H9 (cell line): ENCODE measurements at regions not wholly inside any gene's neighbourhood (a gene's known extent, or its start where the extent isn't known, plus 50 kb on each side); places are given as distances from the start of the nearest gene placed in this dataset.
"Not testable (repeated sequence)": the region's sequence is repeated elsewhere in the genome, so short reads cannot be mapped to it uniquely, and the experiment has no call there.

Experiments used
- DNase-seq: peaks from one replicate; pipeline ENCODE4 v3.0.0-alpha.2; 2017
- H2AFZ ChIP-seq: one replicate; pipeline ENCODE4 v1.6.1; 2013; ENCODE audit warnings: mild to moderate bottlenecking, low read length, control low read depth, moderate library complexity
- H2AK5ac ChIP-seq: 2 replicates; pipeline ENCODE4 v1.6.1; 2013; ENCODE audit warnings: low read length, control low read depth, mixed read lengths; ENCODE audit not compliant: insufficient read length
- H2BK120ac ChIP-seq: one replicate; pipeline ENCODE4 v1.6.1; 2013; ENCODE audit warnings: low read depth, mild to moderate bottlenecking, low read length, control low read depth, inconsistent platforms; ENCODE audit not compliant: poor library complexity, severe bottlenecking
- H2BK12ac ChIP-seq: 2 replicates; pipeline ENCODE4 v1.6.1; 2013; ENCODE audit warnings: low read length, control low read depth, mixed read lengths, low read depth; ENCODE audit not compliant: insufficient read length
- H2BK15ac ChIP-seq: 2 replicates; pipeline ENCODE4 v1.6.1; 2013; ENCODE audit warnings: low read depth, low read length, control low read depth
- H2BK20ac ChIP-seq: one replicate; pipeline ENCODE4 v1.6.1; 2013; ENCODE audit warnings: low read depth, mild to moderate bottlenecking, low read length, control low read depth, inconsistent platforms; ENCODE audit not compliant: poor library complexity, severe bottlenecking
- H2BK5ac ChIP-seq: 2 replicates; pipeline ENCODE4 v1.6.1; 2013; ENCODE audit warnings: low read length, control low read depth, mixed read lengths; ENCODE audit not compliant: insufficient read length
- H3K14ac ChIP-seq: 2 replicates; pipeline ENCODE4 v1.6.1; 2013; ENCODE audit warnings: low read length, control low read depth; ENCODE audit not compliant: insufficient read depth
- H3K18ac ChIP-seq: 2 replicates; pipeline ENCODE4 v1.6.1; 2013; ENCODE audit warnings: low read depth, mild to moderate bottlenecking, mixed read lengths, low read length, control low read depth; ENCODE audit not compliant: insufficient read length
- H3K23ac ChIP-seq: 2 replicates; pipeline ENCODE4 v1.6.1; 2013; ENCODE audit warnings: low read length, control low read depth, mixed read lengths, low read depth; ENCODE audit not compliant: insufficient read length
- H3K23me2 ChIP-seq: 2 replicates; pipeline ENCODE4 v1.6.1; 2013; ENCODE audit warnings: low read depth, mild to moderate bottlenecking, mixed read lengths, low read length, control low read depth; ENCODE audit not compliant: insufficient read length, poor library complexity, severe bottlenecking
- H3K27ac ChIP-seq: 2 replicates; pipeline ENCODE4 v1.5.1; 2013; ENCODE audit warnings: low read length, control low read depth, mixed read lengths, low read depth; ENCODE audit not compliant: insufficient read length
- H3K27me3 ChIP-seq: 2 replicates; pipeline ENCODE4 v1.6.1; 2013; ENCODE audit warnings: low read length, control low read depth, inconsistent platforms; ENCODE audit not compliant: insufficient read depth
- H3K4ac ChIP-seq: 2 replicates; pipeline ENCODE4 v1.6.1; 2013; ENCODE audit warnings: low read depth, mild to moderate bottlenecking, control low read depth, inconsistent platforms, low read length, moderate library complexity
- H3K4me1 ChIP-seq: 2 replicates; pipeline ENCODE4 v1.6.1; 2013; ENCODE audit warnings: low read length, control low read depth, inconsistent platforms; ENCODE audit not compliant: insufficient read depth
- H3K4me2 ChIP-seq: 2 replicates; pipeline ENCODE4 v1.6.1; 2013; ENCODE audit warnings: low read length, control low read depth, mixed read lengths; ENCODE audit not compliant: insufficient read length, insufficient read depth
- H3K56ac ChIP-seq: 2 replicates; pipeline ENCODE4 v1.6.1; 2013; ENCODE audit warnings: low read depth, mild to moderate bottlenecking, mixed read lengths, low read length, control low read depth; ENCODE audit not compliant: insufficient read length
- H3K79me1 ChIP-seq: 2 replicates; pipeline ENCODE4 v1.6.1; 2013; ENCODE audit warnings: low read depth, mild to moderate bottlenecking, moderate library complexity, low read length, control low read depth, inconsistent platforms; ENCODE audit not compliant: insufficient read depth, poor library complexity, severe bottlenecking
- H3K79me2 ChIP-seq: 2 replicates; pipeline ENCODE4 v1.6.1; 2013; ENCODE audit warnings: low read length, control low read depth, inconsistent platforms; ENCODE audit not compliant: insufficient read depth
- H3K9ac ChIP-seq: 2 replicates; pipeline ENCODE4 v1.6.1; 2013; ENCODE audit warnings: low read length, control low read depth, mixed read lengths; ENCODE audit not compliant: insufficient read length; ENCODE audit errors: extremely low read depth
- H3K9me3 ChIP-seq: one replicate; pipeline ENCODE4 v1.6.1; 2013; ENCODE audit warnings: low read depth, low read length, inconsistent platforms; ENCODE audit not compliant: control insufficient read depth
- H3T11ph ChIP-seq: one replicate; pipeline ENCODE4 v1.6.1; 2013; ENCODE audit warnings: mild to moderate bottlenecking, low read length, control low read depth, inconsistent platforms
- H4K20me1 ChIP-seq: one replicate; pipeline ENCODE4 v1.6.1; 2013; ENCODE audit not compliant: control insufficient read depth, insufficient read length, insufficient read depth
- H4K5ac ChIP-seq: 2 replicates; pipeline ENCODE4 v1.6.1; 2013; ENCODE audit warnings: low read depth, mild to moderate bottlenecking, mixed read lengths, low read length, control low read depth; ENCODE audit not compliant: insufficient read length
- H4K8ac ChIP-seq: replicated peaks from 2 replicates; pipeline ENCODE4 v1.6.1; 2013; ENCODE audit warnings: low read length, control low read depth, mixed read lengths, low read depth; ENCODE audit not compliant: insufficient read length
- H4K91ac ChIP-seq: 2 replicates; pipeline ENCODE4 v1.6.1; 2013; ENCODE audit warnings: low read depth, mild to moderate bottlenecking, moderate library complexity, mixed read lengths, low read length, control low read depth; ENCODE audit not compliant: insufficient read length
- H3K27ac Mint-ChIP-seq, 3 experiments: 2 replicates in 2 of 3; 3 replicates in 1 of 3; pipeline ENCODE4 v1.8.0; 2020 to 2021; ENCODE audit warnings: mixed read lengths in 3 of 3, mild to moderate bottlenecking in 1 of 3, moderate library complexity in 1 of 3
- H3K27me3 Mint-ChIP-seq: 2 replicates; pipeline ENCODE4 v1.8.0; 2021; ENCODE audit warnings: low read depth, mild to moderate bottlenecking, moderate library complexity, mixed read lengths
- H3K36me3 Mint-ChIP-seq, 3 experiments: 2 replicates in 2 of 3; 3 replicates in 1 of 3; pipeline ENCODE4 v1.8.0; 2020 to 2021; ENCODE audit warnings: low read depth in 3 of 3, mixed read lengths in 3 of 3; ENCODE audit not compliant: insufficient read depth in 1 of 3
- H3K4me1 Mint-ChIP-seq, 2 experiments: 2 replicates each; pipeline ENCODE4 v1.8.0; 2020; ENCODE audit warnings: mixed read lengths in 2 of 2
- H3K4me3 Mint-ChIP-seq, 2 experiments: 2 replicates in 1 of 2; 3 replicates in 1 of 2; pipeline ENCODE4 v1.8.0; 2020 to 2021; ENCODE audit warnings: mild to moderate bottlenecking in 2 of 2, mixed read lengths in 2 of 2, moderate library complexity in 1 of 2
- H3K9me3 Mint-ChIP-seq, 2 experiments: 2 replicates in 1 of 2; 3 replicates in 1 of 2; pipeline ENCODE4 v1.8.0; 2020; ENCODE audit warnings: mild to moderate bottlenecking in 2 of 2, mixed read lengths in 2 of 2, moderate library complexity in 1 of 2
- WGBS: extraction: QIAGEN DNeasy Blood & Tissue Kit; methylation state at CpG from one replicate; pipeline ENCODE4 v1.1.7; 2013; ENCODE audit warnings: missing lambda C conversion rate, low lambda C conversion rate, mixed read lengths; ENCODE audit not compliant: insufficient read length; ENCODE audit errors: extremely low coverage; 5-methylcytosine and 5-hydroxymethylcytosine counted together
- TF ChIP-seq, protein P1 (sequence below): fragments of 200-600 bp; sonication (generic); conservative IDR thresholded peaks from 3 replicates; pipeline ENCODE4 v1.8.0; 2021; ENCODE audit warnings: antibody characterized with exemption, mild to moderate bottlenecking

DNA sequence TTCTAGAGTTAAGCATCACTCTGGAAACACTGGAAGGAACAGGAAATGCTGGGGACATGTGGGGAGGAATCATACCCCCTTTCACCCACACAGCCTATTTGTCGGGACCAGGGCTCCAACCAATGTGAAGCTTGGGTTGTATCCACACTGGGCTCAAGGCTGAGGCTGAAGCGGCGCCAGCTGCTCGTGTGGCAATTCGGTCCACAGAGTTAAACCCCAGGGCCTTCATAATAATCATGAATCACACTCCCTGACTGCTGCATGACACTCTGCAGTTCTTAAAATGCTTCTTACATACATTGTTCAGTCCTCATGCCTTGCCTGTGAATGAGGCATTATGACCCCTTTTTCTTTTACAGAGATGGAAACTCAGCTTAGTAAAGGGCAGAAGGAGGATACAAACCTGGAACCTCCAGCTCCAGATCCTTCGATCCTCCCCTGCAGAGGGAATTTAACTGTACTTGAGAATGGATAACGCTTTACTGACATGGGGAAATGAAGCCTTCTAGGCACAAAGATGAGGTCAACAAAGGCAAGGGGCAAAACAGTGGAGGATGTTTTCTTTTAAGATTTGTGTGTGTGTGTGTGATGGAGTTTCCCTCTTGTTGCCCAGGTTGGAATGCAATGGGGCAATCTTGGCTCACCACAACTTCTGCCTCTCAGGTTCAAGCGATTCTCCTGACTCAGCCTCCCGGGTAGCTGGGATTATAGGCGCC, 72.7 kb downstream of the SOX9 start:
- WGBS, result no CpG with 5 or more reads among the region's 10 CpGs
- Histone ChIP-seq H4K8ac (no peak overlapping the region), H3K18ac (no peak overlapping the region), H3K23ac (no peak overlapping the region), H2BK5ac (no peak overlapping the region), H3K4ac (no peak overlapping the region), H2BK120ac (no peak overlapping the region), H2AFZ (no peak overlapping the region), H3K4me1 (no peaks in the 10 kb centered on the region), H3K27ac (no peak overlapping the region), H3K23me2 (no peaks in the 10 kb centered on the region), H3T11ph (no peak overlapping the region), H3K79me1 (no peaks in the 10 kb centered on the region), H3K27me3 (no peaks in the 10 kb centered on the region), H2BK20ac (no peak overlapping the region), H4K91ac (no peak overlapping the region), H3K9ac (no peak overlapping the region), H4K5ac (no peak overlapping the region), H3K9me3 (no peaks in the 10 kb centered on the region), H2BK15ac (no peak overlapping the region), H3K56ac (no peak overlapping the region), H3K4me2 (no peak overlapping the region), H3K14ac (no peak overlapping the region), H4K20me1 (no peaks in the 10 kb centered on the region), H3K79me2 (no peaks in the 10 kb centered on the region), H2BK12ac (no peak overlapping the region), H2AK5ac (no peak overlapping the region)
- Mint-ChIP-seq H3K4me3 (no peak overlapping the region), H3K9me3 (peaks cover 3 to 6% of the 10 kb centered on the region in 2 experiments; a peak in 2 of 5 replicates), H3K4me1 (peaks cover 6 to 12% of the 10 kb centered on the region in 2 experiments), H3K27ac (no peak overlapping the region), H3K27me3 (peaks cover 4% of the 10 kb centered on the region), H3K36me3 (no peaks in the 10 kb centered on the region)
- TF ChIP-seq, protein P1, sequence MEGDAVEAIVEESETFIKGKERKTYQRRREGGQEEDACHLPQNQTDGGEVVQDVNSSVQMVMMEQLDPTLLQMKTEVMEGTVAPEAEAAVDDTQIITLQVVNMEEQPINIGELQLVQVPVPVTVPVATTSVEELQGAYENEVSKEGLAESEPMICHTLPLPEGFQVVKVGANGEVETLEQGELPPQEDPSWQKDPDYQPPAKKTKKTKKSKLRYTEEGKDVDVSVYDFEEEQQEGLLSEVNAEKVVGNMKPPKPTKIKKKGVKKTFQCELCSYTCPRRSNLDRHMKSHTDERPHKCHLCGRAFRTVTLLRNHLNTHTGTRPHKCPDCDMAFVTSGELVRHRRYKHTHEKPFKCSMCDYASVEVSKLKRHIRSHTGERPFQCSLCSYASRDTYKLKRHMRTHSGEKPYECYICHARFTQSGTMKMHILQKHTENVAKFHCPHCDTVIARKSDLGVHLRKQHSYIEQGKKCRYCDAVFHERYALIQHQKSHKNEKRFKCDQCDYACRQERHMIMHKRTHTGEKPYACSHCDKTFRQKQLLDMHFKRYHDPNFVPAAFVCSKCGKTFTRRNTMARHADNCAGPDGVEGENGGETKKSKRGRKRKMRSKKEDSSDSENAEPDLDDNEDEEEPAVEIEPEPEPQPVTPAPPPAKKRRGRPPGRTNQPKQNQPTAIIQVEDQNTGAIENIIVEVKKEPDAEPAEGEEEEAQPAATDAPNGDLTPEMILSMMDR, result no peak
- no peak for DNase-seq

DNA sequence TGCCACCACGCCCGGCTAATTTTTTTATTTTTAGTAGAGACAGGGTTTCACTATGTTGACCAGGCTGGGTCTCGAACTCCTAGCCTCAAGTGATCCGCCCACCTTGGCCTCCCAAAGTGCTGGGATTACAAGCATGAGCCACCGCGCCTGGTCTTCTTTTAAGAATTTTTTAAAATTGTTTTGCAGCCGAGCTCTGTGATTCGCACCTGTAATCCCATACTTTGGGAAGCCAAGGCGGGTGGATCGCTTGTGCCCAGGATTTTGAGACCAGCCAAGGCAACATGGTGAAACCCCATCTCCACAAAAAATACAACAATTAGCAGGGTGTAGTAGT, 73.3 kb downstream of the SOX9 start:
- H2BK20ac ChIP-seq, H2AFZ ChIP-seq, H3K56ac ChIP-seq, H4K20me1 ChIP-seq, H2BK12ac ChIP-seq, H3K27me3 ChIP-seq, H3K27me3 Mint-ChIP-seq, H3K4me1 ChIP-seq, H3K9ac ChIP-seq, H3K23ac ChIP-seq, H4K8ac ChIP-seq, H3K18ac ChIP-seq, H3K27ac ChIP-seq, H3K4me2 ChIP-seq, H4K5ac ChIP-seq, H3K79me1 ChIP-seq, H2BK15ac ChIP-seq, H3T11ph ChIP-seq, H3K4ac ChIP-seq, H4K91ac ChIP-seq, H3K9me3 Mint-ChIP-seq, H3K14ac ChIP-seq, H2AK5ac ChIP-seq, DNase-seq, H3K36me3 Mint-ChIP-seq, H3K4me3 Mint-ChIP-seq, H2BK120ac ChIP-seq, H3K79me2 ChIP-seq, H2BK5ac ChIP-seq, H3K27ac Mint-ChIP-seq, H3K23me2 ChIP-seq, H3K9me3 ChIP-seq: not testable (repeated sequence)
- no CpG with 5 or more reads among the region's 10 CpGs for WGBS
- H3K4me1 Mint-ChIP-seq, result peaks cover 6 to 12% of the 10 kb centered on the region in 2 experiments
